GM12878 (cell line): ENCODE measurements at regions not wholly inside any gene's neighbourhood (a gene's known extent, or its start where the extent isn't known, plus 50 kb on each side); places are given as distances from the start of the nearest gene placed in this dataset.
"Not testable (repeated sequence)": the region's sequence is repeated elsewhere in the genome, so short reads cannot be mapped to it uniquely, and the experiment has no call there.

Source experiments
- ATAC-seq: fragments of 200-7000 bp; cut with Tn5 transposase; 3 replicates; pipeline ENCODE4 v1.9.1; 2020; ENCODE audit warnings: mild to moderate bottlenecking, moderate library complexity
- BruUV-seq: library from RNA; stranded (reverse); fragments of 400-500 nt; replicated peaks from 2 replicates; lab custom pipeline; 2021; lab: Mats Ljungman, UMichigan
- CTCF ChIA-PET: fragments of 300-600 bp; sonication (Branson Sonifier 250); formaldehyde crosslinking; extraction: SDS; loops from one replicate; lab custom pipeline; 2021; ENCODE audit warnings: inconsistent platforms; lab: Yijun Ruan, JAX
- POLR2A ChIA-PET: fragments of 350-600 bp; formaldehyde crosslinking; extraction: SDS; loops from one replicate; lab custom pipeline; 2021; ENCODE audit warnings: inconsistent platforms; lab: Charles Lee
- RAD21 ChIA-PET: fragments of 300-600 bp; sonication (Branson Sonifier 250); formaldehyde crosslinking; loops from one replicate; lab custom pipeline; 2023; ENCODE audit warnings: antibody characterized with exemption; ENCODE audit not compliant: unreplicated experiment; lab: Charles Lee
- SMC1A ChIA-PET: fragments of 300-600 bp; sonication (Branson Sonifier 250); formaldehyde crosslinking; loops from one replicate; lab custom pipeline; 2023; ENCODE audit not compliant: unreplicated experiment, uncharacterized antibody; lab: Charles Lee
- DNase-seq: peaks from one replicate; pipeline ENCODE4 v3.0.0-alpha.2; 2011; ENCODE audit warnings: low read depth, low spot score
- FAIRE-seq: peaks from 3 replicates; lab custom pipeline; 2011; peaks lifted over from hg19 to GRCh38; lab: Jason Lieb, UNC
- H2AFZ ChIP-seq: 2 replicates; pipeline ENCODE4 v1.6.0; 2011; ENCODE audit warnings: low read depth, low read length, control low read depth; ENCODE audit not compliant: control insufficient read depth
- H3K27ac ChIP-seq: 2 replicates; pipeline ENCODE4 v1.5.1; 2011; ENCODE audit warnings: control low read depth; ENCODE audit not compliant: control insufficient read depth, insufficient read depth
- H3K27me3 ChIP-seq, 2 experiments: replicated peaks in 1 of 2; 2 replicates each; pipeline versions ENCODE4 v1.6.0 to v1.6.1; 2011; ENCODE audit warnings: low read length in 1 of 2; ENCODE audit not compliant: control insufficient read depth in 2 of 2, insufficient read depth in 2 of 2
- H3K36me3 ChIP-seq, 2 experiments: 2 replicates each; pipeline ENCODE4 v1.5.1; 2011; ENCODE audit warnings: low read length in 1 of 2; ENCODE audit not compliant: control insufficient read depth in 2 of 2, insufficient read depth in 2 of 2
- H3K4me1 ChIP-seq: 2 replicates; pipeline ENCODE4 v1.6.1; 2011; ENCODE audit warnings: mild to moderate bottlenecking, low read length, moderate library complexity, mixed read lengths; ENCODE audit not compliant: control insufficient read depth, insufficient read depth
- H3K4me2 ChIP-seq: 2 replicates; pipeline ENCODE4 v1.6.0; 2011; ENCODE audit warnings: control low read depth; ENCODE audit not compliant: control insufficient read depth, insufficient read depth
- H3K4me3 ChIP-seq: fragments of 200-600 bp; sonication (generic); 2 replicates; pipeline ENCODE4 v1.5.1; 2016
- H3K79me2 ChIP-seq: 2 replicates; pipeline ENCODE4 v1.6.0; 2011; ENCODE audit warnings: low read length; ENCODE audit not compliant: control insufficient read depth, insufficient read depth
- H3K9ac ChIP-seq: 2 replicates; pipeline ENCODE4 v1.8.0; 2011; ENCODE audit warnings: low read length, control low read depth, mixed read lengths; ENCODE audit not compliant: control insufficient read depth, insufficient read depth
- H3K9me3 ChIP-seq: replicated peaks from 3 replicates; pipeline ENCODE4 v1.5.1; 2011; ENCODE audit warnings: mild to moderate bottlenecking, low read length; ENCODE audit not compliant: control insufficient read depth, insufficient read depth
- H4K20me1 ChIP-seq: 2 replicates; pipeline ENCODE4 v1.6.0; 2011; ENCODE audit not compliant: control insufficient read depth, insufficient read depth
- CHD1 ChIP-seq: IDR thresholded peaks from 2 replicates; pipeline ENCODE4 v1.6.1; 2012; ENCODE audit warnings: low read depth, low read length, improper control_type of control experiment
- WGBS: methylation state at CpG from one replicate; pipeline ENCODE4 v1.1.6; 2016; ENCODE audit warnings: low lambda C conversion rate; ENCODE audit not compliant: insufficient replicate concordance, insufficient coverage; ENCODE audit errors: missing lambda C conversion rate; 5-methylcytosine and 5-hydroxymethylcytosine counted together
- in situ Hi-C: fragments of 300-500 bp; cut with MboI; formaldehyde crosslinking; loops from 9 replicates; pipeline ENCODE4 v1.14.3; 2018; ENCODE audit warnings: mixed read lengths
- intact Hi-C: fragments of 100-400 bp; cut with micrococcal nuclease; formaldehyde crosslinking; loops from one replicate; pipeline ENCODE4 v1.14.2; 2022; ENCODE audit not compliant: unreplicated experiment

DNA sequence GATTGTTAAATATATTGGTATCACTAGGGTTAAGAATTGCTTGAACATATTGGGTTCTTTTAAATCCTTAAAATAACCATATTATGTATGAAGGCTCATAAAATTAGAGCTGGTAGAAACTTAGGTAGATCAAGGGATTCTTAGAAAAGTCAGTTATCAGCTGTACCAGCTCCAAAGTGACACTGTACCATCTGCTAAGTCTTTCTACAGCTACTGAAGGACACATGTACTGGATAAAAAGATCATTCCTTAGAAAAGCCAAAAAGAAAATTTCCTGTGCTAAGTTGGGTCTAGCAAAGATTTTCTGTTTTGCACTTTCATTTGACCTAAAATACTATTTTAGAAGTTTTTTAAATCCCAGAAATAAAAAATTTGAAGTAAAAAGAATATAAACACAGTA is 130.4 kb downstream of the CD164 start:
- DNase-seq (no peak), FAIRE-seq (no peak), ATAC-seq (no peak)
- Histone ChIP-seq H3K4me2 (no peak overlapping the region), H3K4me3 (no peak overlapping the region), H2AFZ (no peak overlapping the region), H3K4me1 (no peaks in the 10 kb centered on the region), H3K79me2 (no peaks in the 10 kb centered on the region), H3K27ac (no peak overlapping the region), H3K9me3 (no peaks in the 10 kb centered on the region), H3K36me3 (no peaks in the 10 kb centered on the region), H4K20me1 (no peaks in the 10 kb centered on the region), H3K27me3 (no peaks in the 10 kb centered on the region), H3K9ac (no peak overlapping the region)
- ChIA-PET SMC1A (no interaction called here), RAD21 (no interaction called here), CTCF (no interaction called here), POLR2A (no interaction called here)
- TF ChIP-seq CHD1 = no peak
- in situ Hi-C loops (no loop called here), intact Hi-C loops (no loop called here)
- no TSS peak for BruUV-seq

- WGBS = 91% methylated on average over 8 of the region's 32 CpGs
- in situ Hi-C loops, ATAC-seq, DNase-seq, RAD21 ChIA-PET, H3K27ac ChIP-seq, intact Hi-C loops, H3K4me2 ChIP-seq, CTCF ChIA-PET, H4K20me1 ChIP-seq, SMC1A ChIA-PET, H3K9me3 ChIP-seq, H3K9ac ChIP-seq, FAIRE-seq, H3K4me3 ChIP-seq, H2AFZ ChIP-seq, BruUV-seq, POLR2A ChIA-PET, H3K36me3 ChIP-seq, H3K4me1 ChIP-seq, H3K27me3 ChIP-seq, H3K79me2 ChIP-seq: not testable (repeated sequence)
Measured at GRCh38 chr6:109250544-109251156, 131.6 kb downstream of the CD164 start.
